GM21526 (cell line): ENCODE measurements at regions not wholly inside any gene's neighbourhood (a gene's known extent, or its start where the extent isn't known, plus 50 kb on each side); places are given as distances from the start of the nearest gene placed in this dataset.
"Not testable (repeated sequence)": the region's sequence is repeated elsewhere in the genome, so short reads cannot be mapped to it uniquely, and the experiment has no call there.

Experiments used
- ATAC-seq: cut with Tn5 transposase; IDR thresholded peaks from one replicate; pipeline ENCODE4 v1.9.1; 2021; ENCODE audit warnings: moderate library complexity; ENCODE audit not compliant: unreplicated experiment, low FRiP score

DNA sequence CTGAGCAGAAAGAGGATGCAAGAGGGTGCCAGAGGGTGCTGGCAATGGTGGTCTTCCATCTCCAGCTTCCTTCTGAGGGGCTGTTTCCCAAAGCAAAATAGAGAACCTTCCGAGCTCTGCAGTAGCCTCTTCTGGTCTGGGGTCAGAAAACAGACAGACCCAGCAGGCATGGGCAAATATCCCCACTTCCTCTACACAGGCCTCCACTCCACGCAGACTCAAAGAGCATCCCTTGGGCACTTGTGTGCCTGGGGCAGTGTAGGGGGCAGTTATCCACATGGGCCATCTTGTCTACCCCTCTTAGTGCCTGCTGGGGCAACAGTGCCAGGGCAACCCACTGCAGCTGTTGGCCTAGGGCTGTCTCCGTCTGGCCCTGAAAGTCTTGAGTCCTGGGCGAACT is 231.9 kb downstream of the TTC8 start:
- no peak for ATAC-seq

DNA sequence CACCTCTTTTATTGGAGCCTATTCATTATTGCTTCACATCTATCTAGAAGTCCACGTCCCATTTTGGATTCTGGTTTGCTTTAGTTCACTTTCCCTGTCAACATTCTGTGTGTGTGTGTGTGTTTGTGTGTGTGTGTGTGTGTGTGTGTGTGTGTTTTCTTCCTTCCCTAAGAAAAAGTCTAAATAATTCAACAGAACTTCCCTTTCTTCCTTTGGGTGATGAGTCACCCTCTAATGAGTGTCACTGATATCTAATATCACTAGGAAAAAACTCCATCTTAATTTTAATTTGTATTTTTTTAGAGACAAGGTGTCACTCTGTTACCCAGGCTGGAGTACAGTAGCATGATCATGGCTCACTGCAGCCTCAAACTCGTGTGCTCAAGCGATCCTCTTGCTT is 234.2 kb downstream of the TTC8 start:
- ATAC-seq, result no peak

DNA sequence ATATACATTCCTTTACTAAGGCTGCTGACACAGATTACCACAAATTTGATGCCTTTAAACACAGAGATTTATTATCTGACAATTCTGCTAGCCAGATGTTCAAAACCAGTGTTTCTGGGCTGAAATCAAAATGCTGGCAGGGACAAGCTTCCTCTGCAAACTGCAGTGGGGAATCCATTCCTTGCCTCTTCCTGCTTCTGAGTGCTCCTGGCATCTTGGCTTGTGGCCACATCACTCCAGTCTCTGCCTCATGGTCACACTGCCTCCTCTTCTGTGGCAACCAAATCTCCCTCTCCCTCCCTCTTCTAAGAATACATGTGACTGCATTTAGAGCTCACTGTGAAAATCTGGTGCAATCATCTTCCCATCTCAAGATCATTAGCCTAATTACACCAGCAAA is 235.7 kb downstream of the TTC8 start:
- no peak for ATAC-seq

DNA sequence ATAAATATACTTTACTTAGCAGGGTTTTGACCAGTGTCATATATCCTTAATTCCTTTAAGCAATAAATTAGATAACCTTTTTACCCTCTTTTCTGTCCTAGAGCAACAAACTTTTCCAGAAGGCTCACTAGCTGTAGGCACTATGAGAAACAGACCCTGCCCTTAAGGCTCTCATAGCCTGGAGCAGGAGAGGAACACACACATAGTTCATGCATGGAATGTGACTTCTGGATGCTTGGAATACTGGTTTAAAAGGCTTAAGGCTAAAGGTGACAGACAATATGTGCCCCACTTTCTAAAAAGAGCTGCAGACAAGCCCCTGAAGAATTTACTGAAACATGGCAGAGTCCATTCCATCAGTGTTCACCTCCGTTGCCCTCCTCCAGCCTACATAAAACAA is 237.2 kb downstream of the TTC8 start:
- ATAC-seq, result no peak

DNA sequence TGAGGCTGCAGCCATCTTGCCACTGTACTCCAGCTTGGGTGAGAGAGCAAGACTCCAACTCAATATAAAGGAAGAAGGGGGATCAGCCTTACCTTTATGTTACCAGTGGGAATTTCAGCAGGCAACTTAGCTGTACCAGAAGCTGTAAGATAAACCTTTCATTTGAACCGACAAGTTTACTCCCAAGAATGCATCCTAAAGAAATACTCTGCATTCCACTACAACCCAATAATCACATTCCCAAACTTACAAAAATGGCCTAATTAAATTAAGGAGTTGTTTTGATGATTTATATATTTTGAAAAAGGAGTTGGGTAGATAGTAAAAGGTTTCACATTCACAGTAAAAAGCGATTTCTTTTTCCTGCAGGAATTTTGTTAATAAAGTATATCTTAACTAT is 241.4 kb downstream of the TTC8 start:
- no peak for ATAC-seq

DNA sequence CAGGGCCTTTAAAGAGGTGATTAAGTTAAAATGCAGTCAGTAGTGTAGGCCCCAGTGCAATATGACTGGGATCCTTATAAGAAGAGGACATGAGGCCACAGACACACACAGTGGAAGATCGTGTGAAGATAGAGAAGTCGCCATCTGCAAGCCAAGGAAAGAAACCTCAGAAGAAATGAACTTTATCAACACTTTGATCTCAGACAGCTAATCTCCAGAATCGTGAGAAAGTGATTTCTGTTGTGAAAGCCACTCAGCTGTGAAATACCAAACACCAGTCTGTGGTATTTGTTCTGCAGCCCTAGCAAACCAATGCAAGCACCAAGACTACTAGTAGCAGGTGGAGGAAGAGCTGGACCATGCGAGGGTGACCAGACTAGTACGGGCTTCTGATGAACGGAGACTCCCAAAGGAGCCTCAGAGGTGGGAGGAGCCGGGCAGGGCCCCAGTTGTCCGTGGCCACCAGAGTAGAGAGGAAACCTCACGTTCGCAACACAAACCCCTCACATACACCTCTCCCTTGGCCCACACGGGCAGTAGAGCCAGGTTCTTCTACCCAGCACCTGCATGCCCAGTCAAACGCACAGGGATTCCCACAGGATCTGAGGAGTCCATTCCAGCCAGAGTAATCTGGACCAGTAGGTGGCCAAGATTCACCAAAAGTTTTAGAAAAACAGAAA is 243.0 kb downstream of the TTC8 start:
- no peak for ATAC-seq

DNA sequence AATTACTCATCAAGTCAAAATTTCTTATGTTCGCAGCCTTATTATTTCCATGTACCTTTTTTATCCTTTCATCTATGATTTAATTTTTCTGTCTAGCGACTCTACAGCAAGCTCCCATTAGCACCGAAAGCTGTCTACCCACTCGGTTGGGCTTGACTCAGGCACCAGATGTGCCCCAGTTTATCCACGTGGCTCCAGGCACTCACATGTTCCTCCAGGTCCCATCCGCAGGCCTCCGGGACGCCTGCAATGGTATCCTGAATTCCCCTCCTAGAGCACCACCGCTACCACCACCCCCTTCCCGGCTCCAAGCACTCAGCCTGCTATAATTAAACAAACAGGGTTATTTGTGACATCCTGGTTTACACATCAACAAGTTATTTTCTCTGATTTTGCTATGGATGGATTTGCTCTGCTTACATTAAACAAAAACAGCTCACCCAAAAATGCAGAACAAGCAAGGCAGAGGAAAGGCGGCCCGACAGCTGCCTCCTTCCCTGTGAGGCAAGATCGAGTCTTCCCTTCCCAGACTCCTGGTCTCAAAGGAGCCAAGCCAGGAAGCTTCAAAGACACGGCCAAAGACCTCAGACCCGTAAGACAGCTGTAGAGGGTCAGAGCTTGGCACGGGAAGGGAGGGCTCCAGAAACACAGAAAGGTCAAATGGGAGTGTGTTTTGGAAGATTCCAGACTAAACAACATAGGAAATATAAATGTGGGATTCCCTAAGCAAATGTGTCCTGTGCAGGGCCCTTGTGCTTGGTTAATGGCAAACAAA is 253.8 kb downstream of the TTC8 start:
- ATAC-seq, result no peak

DNA sequence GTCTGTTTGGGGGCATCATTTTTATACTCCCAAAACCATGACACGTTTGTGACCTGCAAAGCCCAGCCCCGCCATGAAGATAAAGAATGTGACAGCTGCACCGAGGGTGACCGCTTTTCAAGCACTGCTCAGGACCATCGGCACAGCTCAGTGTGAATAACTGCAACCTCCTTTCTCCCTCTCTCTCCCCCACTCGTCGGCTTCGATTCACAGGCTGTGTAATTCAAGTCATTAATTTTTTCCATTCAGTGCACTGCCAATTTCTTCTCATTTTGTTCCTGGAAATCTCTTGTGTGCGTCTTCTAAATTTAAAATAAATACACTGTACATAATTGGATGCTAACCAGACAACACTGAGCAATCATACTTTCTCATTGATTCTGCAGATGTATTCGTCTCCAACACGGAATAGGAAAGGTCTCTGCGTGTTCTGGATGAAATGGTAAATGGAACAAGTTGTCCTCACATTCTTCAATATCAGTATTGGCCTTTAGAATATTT is 260.8 kb downstream of the TTC8 start:
- no peak for ATAC-seq

- ATAC-seq, result no peak
These were observed 261.4 kb downstream of the TTC8 start for GRCh38 chr14:89085737-89086382.

DNA sequence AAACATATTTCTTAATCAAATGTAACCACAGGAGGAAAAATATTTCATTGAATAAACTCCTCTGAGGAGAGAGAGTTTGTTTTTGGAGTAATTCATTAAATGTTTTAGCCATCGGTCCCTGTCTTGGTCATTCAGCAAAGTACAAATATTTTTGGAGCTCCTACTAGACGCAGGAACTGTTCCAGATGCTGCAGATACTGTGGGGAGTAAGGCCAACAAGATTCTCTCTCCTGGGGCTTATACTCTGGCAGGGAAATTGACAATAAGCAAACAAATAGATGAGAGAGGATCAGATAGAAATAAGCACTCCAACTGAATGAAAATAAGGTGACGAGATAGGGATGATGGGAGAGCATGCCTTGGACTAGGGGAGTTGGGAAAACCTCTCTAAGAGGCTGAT is 264.1 kb downstream of the TTC8 start:
- no peak for ATAC-seq

- ATAC-seq, result no peak
These were observed 264.9 kb downstream of the TTC8 start for GRCh38 chr14:89089330-89089729.

- ATAC-seq, result no peak
These were observed 267.3 kb downstream of the TTC8 start for GRCh38 chr14:89091781-89092180.

- ATAC-seq, result no peak
These were observed 268.8 kb downstream of the TTC8 start for GRCh38 chr14:89093083-89093730.

GRCh38 chr14:89095036-89095435 is 270.6 kb downstream of the TTC8 start:
- ATAC-seq, result no peak

DNA sequence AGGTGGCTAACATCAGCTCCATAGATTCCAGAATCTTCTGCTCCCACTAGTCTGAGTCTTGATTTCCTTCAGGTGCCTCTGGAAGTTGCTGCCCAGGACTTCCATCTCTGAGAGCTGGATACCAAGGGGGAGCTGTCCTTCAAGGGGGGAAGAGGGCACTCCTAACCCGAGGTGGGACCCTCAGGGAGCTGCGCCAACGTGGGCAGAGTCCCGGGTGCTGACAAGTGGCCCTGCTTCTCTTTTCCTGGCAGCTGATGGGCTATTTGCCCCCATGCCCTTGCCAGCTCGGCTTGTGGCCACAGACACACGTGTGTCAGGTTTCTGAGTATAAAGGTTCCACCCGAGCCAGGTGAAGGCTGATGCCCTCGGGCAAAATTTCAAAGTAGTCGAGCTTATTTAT is 272.5 kb downstream of the TTC8 start:
- no peak for ATAC-seq

DNA sequence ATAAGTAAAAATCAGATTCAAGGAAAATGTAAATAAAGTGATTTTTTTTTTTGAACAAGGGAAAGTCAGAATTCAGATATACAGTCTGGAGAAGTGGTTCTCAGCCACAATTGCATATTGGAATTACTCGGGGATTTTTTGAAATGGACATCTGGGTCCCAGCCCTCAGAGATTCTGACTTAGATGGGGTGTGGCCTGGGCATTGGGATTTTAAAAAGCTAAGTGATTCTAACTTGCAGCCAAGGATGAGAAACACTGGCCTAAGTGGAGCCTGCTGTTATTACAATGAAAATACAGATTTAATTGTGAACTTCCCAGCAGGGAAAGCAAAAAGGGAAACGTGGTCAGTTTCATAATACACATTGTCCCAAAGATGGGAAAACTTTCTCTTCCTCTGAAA is 273.8 kb downstream of the TTC8 start:
- ATAC-seq, result no peak

DNA sequence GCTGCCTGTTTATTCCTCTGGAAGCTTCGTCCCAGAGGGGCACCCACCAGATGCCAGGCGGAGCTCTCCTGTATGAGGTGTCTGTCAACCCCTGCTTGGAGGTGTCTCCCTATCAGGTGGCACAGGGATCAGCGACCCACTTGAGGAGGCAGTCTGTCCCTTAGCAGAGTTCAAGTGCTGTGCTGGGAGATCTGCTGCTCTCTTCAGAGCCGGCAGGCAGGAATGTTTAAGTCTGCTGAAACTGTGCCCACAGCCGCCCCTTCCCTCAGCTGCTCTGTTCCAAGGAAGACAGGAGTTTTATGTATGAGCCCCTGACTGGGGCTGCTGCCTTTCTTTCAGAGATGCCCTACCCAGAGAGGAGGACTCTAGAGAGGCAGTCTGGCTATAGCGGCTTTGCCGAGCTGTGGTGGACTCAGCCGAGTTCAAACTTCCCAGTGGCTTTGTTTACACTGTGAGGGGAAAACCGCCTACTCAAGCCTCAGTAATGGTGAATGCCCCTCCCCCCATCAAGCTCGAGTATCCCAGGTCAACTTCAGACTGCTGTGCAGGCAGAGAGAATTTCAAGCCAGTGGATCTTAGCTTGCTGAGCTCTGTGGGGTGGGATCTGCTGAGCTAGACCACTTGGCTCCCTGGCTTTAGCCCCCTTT is 279.8 kb downstream of the TTC8 start:
- ATAC-seq, result not testable (repeated sequence)

DNA sequence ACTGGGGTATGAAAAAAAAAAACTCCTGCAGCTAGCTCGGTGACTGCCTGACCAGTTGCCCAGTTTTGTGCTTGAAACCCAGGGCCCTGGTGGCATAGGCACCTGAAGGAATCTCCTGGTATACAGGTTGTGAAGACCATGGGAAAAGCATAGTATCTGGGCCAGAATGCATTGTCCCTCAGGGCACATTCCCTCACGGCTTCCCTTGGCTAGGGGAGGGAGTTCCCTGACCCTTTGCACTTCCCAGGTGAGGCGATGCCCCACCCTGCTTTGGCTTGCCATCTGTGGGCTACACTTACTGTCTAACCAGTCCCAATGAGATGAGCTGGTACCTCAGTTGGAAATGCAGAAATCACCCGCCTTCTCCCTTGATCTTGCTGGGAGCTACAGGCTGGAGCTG is 280.4 kb downstream of the TTC8 start:
- ATAC-seq, result not testable (repeated sequence)
